HUES48 (cell line): ENCODE measurements at regions not wholly inside any gene's neighbourhood (a gene's known extent, or its start where the extent isn't known, plus 50 kb on each side); places are given as distances from the start of the nearest gene placed in this dataset.
"Not testable (repeated sequence)": the region's sequence is repeated elsewhere in the genome, so short reads cannot be mapped to it uniquely, and the experiment has no call there.

Source experiments
- H3K27ac ChIP-seq: one replicate; pipeline ENCODE4 v1.7.0; 2013; ENCODE audit warnings: low read depth, low read length, inconsistent platforms
- H3K27me3 ChIP-seq: 2 replicates; pipeline ENCODE4 v1.6.1; 2013; ENCODE audit warnings: mild to moderate bottlenecking, low read length; ENCODE audit not compliant: control insufficient read depth, insufficient read depth
- H3K36me3 ChIP-seq: 2 replicates; pipeline ENCODE4 v1.6.1; 2013; ENCODE audit warnings: low read length; ENCODE audit not compliant: control insufficient read depth, insufficient read depth
- H3K4me1 ChIP-seq: 2 replicates; pipeline ENCODE4 v1.6.1; 2013; ENCODE audit warnings: mild to moderate bottlenecking, low read length; ENCODE audit not compliant: control insufficient read depth, insufficient read depth
- H3K4me3 ChIP-seq: 2 replicates; pipeline ENCODE4 v1.5.1; 2013; ENCODE audit warnings: mild to moderate bottlenecking, low read depth, low read length
- H3K9ac ChIP-seq: 2 replicates; pipeline ENCODE4 v1.6.1; 2013; ENCODE audit warnings: mild to moderate bottlenecking, low read depth, low read length, moderate library complexity
- H3K9me3 ChIP-seq: 2 replicates; pipeline ENCODE4 v1.6.1; 2013; ENCODE audit warnings: low read length; ENCODE audit not compliant: control insufficient read depth, insufficient read depth

DNA sequence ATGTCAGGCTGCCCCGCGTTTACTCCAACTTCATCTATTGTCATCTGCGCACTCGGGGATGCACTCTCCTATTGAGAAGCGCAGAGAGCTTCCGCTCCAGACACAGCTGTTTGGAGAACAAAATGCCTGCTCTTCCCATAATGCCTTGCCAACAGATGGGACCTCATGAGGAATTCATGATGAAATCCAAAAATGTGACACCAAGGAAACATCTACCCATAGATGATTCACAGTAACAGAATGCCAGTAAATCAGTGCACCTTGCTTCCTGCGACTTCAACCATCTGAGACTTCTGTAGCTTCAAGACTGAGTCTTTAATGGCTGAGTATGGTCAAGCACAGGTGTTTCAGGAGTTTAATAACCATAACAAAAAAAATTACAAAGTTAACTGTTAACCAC lies 1144.9 kb upstream of the GOT2 start:
- Histone ChIP-seq H3K9me3 (no peaks in the 10 kb centered on the region), H3K36me3 (no peaks in the 10 kb centered on the region), H3K4me1 (no peaks in the 10 kb centered on the region), H3K27ac (no peak overlapping the region), H3K9ac (no peak overlapping the region), H3K27me3 (no peaks in the 10 kb centered on the region), H3K4me3 (no peak overlapping the region)

DNA sequence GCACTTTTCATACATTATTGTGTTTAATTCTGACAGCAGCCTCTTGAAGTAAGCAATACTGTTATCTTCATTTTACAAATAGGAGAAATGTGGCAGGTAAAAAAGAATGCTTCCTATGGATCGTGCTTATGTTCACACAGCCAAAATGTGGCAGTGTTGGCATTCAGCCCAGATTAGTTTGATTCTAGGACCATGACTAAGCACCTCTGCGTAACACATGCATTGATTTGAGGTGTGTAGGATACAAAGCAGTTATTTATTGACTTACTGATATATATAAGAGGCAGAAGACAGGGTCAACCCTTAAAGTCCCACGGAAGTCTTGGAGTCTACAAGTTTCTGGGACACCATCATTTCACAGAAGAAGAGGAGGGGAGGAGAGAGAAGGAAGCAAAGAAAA lies 1144.4 kb upstream of the GOT2 start:
- Histone ChIP-seq H3K4me1 (no peaks in the 10 kb centered on the region), H3K36me3 (no peaks in the 10 kb centered on the region), H3K27ac (no peak overlapping the region), H3K9me3 (no peaks in the 10 kb centered on the region), H3K27me3 (no peaks in the 10 kb centered on the region), H3K9ac (no peak overlapping the region), H3K4me3 (no peak overlapping the region)

DNA sequence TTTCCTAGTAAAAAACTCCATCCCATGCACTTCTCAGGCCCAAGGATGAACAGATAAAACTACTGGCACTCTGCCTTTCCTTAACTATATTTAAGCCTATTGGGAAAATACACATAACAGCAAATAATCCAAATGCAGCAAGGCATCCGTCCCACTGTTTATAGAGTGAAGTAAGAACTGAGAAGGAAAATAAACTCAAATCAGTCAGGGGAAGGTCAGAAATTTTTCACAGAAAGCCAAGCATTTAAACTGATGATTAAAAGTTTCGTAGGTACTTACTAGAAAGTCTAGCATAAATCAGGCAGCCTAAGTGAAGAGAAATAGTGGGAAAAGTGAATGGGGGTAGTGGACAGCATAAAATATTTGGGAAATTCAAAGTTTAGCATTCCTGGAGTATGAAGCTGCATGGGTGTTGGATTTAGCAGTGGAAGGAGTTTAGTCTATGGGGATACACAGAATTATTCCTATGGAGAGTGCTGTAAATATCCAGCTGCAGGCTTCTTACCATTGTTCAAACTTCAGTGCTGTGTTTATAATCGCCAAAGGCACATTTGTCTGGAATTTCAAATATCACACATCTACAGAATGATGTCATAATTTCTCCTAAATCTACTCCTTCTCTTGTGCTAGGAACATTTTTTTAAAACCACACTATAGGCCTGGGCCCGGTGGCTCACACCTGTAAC lies 1131.0 kb upstream of the GOT2 start:
- H3K4me1 ChIP-seq = no peaks in the 10 kb centered on the region
- no peaks in the 10 kb centered on the region for H3K9me3 ChIP-seq
- no peak overlapping the region for H3K27ac ChIP-seq
- no peak overlapping the region for H3K4me3 ChIP-seq
- no peaks in the 10 kb centered on the region for H3K36me3 ChIP-seq
- no peak overlapping the region for H3K9ac ChIP-seq
- H3K27me3 ChIP-seq = no peaks in the 10 kb centered on the region

DNA sequence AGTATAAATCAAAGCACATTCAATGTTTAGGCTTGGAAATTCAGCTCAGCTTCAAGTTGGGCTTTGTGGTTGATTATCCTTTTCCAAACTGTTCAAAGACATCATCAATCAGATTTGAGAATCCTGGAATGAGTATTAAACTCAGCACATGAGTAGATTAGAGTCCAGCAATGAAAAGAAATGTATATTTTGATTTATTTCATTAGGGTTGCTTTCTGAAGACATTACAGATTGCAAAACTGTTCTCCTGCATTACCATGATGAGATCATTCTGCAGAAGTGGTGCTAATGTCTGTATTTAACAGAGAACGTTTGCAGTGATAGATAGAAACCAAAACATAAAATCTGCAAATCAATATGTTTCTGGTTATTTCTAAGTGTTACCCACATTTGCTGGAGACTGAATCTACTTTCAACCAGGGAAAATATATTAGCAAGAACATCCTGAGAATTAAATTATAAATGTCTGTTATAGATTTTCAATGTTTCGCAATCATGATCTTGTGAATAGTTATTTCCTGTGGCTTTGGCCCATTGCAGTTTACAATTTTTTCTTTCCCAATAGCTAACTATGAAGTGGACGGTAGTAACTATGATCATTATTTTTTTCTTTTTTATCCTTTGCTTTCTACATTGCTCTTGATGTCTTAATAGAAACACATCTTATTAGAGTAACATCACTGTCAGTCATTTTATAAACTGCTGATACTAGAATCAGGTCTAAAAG lies 1125.7 kb upstream of the GOT2 start:
- no peak overlapping the region for H3K4me3 ChIP-seq
- H3K27me3 ChIP-seq = no peaks in the 10 kb centered on the region
- no peaks in the 10 kb centered on the region for H3K4me1 ChIP-seq
- no peak overlapping the region for H3K27ac ChIP-seq
- no peaks in the 10 kb centered on the region for H3K36me3 ChIP-seq
- no peak overlapping the region for H3K9ac ChIP-seq
- no peaks in the 10 kb centered on the region for H3K9me3 ChIP-seq

DNA sequence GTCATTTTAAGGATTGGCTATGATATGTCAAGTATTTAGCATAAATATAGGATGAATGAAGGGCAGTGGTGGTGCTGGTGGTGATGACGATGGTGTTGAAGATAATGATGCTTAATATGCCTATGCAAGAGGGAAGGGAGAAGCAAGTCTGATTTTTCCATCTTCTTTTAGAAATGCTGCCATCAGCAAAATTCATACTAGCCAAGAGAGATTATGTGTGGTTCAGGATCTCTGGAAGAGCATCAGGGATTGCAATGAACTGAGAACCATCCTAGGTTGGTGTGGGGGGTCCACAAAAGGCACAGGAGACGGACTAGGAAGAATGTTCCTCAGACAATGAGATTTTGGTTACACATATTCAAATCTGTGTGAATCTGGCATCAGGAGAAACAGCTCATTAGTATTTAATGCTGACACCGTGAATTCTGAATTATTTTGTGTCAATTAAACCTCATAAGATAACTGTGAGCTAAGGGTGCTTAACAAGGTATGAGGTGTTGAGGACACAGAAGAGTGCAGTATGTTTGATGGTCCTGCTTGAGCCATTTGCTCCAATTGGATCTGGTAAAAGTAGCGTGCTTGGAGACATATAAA lies 1120.8 kb upstream of the GOT2 start:
- H3K36me3 ChIP-seq = no peaks in the 10 kb centered on the region

DNA sequence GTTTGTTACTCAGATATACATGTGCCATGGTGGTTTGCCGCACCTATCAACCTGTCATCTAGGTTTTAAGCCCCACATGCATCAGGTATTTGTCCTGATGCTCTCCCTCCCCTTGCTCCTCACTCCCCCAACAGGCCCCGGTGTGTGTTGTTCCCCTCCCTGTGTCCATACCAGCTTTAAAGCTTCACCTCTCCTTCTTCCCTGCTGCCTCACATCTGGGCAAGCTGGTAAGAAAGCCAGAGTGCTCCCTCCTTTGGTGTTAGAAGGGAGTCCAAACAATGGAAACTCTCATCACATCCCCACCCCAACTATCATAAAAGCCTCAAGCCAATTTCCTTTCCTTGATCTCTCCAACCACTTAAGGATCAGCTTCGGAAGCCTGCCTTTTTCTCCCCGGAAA lies 1115.6 kb upstream of the GOT2 start:
- H3K9me3 ChIP-seq = no peaks in the 10 kb centered on the region
- H3K4me1 ChIP-seq = no peaks in the 10 kb centered on the region
- no peaks in the 10 kb centered on the region for H3K27me3 ChIP-seq
- no peak overlapping the region for H3K9ac ChIP-seq
- H3K4me3 ChIP-seq = no peak overlapping the region
- no peaks in the 10 kb centered on the region for H3K36me3 ChIP-seq
- no peak overlapping the region for H3K27ac ChIP-seq

More for the DNA sequence above, 1120.8 kb upstream of the GOT2 start:
- no peak overlapping the region for H3K27ac ChIP-seq
- H3K9ac ChIP-seq = no peak overlapping the region
- H3K4me3 ChIP-seq = no peak overlapping the region
- no peaks in the 10 kb centered on the region for H3K27me3 ChIP-seq
- H3K9me3 ChIP-seq = no peaks in the 10 kb centered on the region
- no peaks in the 10 kb centered on the region for H3K4me1 ChIP-seq

DNA sequence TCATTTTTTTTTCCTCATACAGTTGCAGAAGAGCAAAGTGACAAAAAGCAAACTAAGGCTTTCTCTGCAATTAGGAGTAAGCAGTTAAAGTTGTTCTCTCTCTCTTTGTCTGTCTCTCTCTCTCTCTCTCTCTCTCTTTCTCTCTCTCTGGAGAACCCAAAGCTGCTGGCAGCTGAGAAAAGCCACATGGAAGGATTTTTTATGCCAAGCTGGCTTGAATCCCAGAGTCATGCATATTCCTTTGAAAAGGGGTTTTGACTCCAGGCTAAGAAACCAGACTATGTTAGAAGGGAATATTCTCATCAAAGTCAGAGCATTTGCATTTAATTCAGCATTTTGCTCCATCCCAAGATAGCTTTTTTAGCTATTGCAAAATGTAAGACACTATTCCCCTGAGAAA lies 1114.2 kb upstream of the GOT2 start:
- Histone ChIP-seq H3K27ac (no peak overlapping the region), H3K4me3 (no peak overlapping the region), H3K27me3 (no peaks in the 10 kb centered on the region), H3K36me3 (no peaks in the 10 kb centered on the region), H3K9ac (no peak overlapping the region), H3K4me1 (no peaks in the 10 kb centered on the region), H3K9me3 (no peaks in the 10 kb centered on the region)

DNA sequence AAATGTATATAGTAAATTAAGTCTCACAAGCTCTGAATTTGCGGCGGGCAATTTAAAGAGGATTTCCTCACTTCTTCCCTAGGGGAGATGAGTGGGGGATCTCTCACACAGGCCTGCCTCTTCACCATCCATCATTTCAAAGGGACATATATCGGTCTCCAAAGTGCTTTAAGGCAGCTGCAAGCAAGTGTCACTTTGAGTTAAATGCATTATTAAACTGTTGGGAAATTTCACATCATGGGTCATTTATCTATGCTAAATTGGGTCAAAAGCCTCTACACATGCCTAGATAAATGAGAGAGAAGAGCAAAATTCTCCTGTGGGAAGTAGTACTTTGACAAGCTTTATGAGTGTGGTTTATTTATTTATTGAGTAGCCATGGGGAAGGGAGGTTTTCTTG lies 1106.1 kb upstream of the GOT2 start:
- H3K4me3 ChIP-seq = no peak overlapping the region
- no peak overlapping the region for H3K9ac ChIP-seq
- no peak overlapping the region for H3K27ac ChIP-seq
- H3K27me3 ChIP-seq = no peaks in the 10 kb centered on the region
- no peaks in the 10 kb centered on the region for H3K4me1 ChIP-seq
- peaks cover 5% of the 10 kb centered on the region for H3K9me3 ChIP-seq
- H3K36me3 ChIP-seq = no peaks in the 10 kb centered on the region

DNA sequence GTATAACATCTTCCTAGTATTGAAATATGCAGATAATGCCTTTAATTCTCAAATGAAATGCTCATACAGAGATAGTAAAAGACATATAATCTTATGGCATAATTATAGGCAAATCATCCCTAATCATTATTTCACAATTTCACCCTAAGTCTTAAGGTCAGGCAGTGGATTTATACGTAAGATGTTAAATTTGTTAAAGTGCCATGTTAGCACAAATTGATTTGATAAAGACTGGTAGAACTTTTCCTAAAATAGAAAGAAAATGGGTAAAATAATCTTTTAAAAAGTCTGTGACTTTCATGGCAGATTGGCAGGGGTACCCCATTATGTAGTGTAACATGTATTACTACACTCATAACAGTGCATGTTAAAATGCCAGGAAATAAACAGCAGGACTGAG lies 1092.7 kb upstream of the GOT2 start:
- no peak overlapping the region for H3K9ac ChIP-seq
- H3K4me3 ChIP-seq = no peak overlapping the region
- H3K27ac ChIP-seq = no peak overlapping the region
- H3K9me3 ChIP-seq = no peaks in the 10 kb centered on the region
- no peaks in the 10 kb centered on the region for H3K36me3 ChIP-seq
- no peaks in the 10 kb centered on the region for H3K4me1 ChIP-seq
- no peaks in the 10 kb centered on the region for H3K27me3 ChIP-seq

DNA sequence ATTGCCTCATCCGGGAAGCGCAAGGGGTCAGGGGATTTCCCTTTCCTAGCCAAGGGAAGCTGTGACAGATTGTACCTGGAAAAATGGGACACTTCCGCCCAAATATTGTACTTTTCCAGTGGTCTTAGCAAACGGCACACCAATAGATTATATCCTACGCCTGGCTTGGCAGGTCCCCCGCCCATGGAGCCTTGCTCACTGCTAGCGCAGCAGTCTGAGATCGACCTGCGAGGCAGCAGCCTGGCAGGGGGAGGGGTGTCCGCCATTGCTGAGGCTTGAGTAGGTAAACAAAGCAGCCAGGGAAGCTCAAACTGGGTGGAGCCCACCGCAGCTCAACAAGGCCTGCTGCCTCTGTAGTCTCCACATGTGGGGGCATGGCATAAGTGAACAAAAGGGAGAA lies 1075.4 kb upstream of the GOT2 start:
- H3K4me3 ChIP-seq, H3K9ac ChIP-seq, H3K9me3 ChIP-seq, H3K27ac ChIP-seq, H3K4me1 ChIP-seq, H3K36me3 ChIP-seq, H3K27me3 ChIP-seq: not testable (repeated sequence)

DNA sequence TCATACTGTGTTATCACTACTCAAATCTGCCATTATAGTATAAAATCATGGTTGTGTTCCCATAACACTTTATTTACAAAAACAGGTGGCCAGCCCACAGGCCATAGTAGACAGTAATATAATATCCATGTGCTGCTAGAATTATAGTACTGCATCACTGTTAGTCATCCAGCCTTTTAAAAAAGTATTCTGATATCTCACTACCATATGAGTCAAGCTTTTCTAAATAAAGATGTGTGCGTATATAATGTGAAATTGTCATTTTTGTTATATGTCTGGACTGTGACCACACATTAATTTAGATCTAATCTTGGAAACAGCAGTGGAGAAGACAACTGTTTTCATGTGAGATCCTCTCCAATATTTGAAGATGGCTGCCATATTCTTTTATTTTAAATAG lies 1049.1 kb upstream of the GOT2 start:
- H3K27ac ChIP-seq = no peak overlapping the region
- no peaks in the 10 kb centered on the region for H3K4me1 ChIP-seq
- H3K27me3 ChIP-seq = no peaks in the 10 kb centered on the region
- H3K4me3 ChIP-seq = no peak overlapping the region
- no peaks in the 10 kb centered on the region for H3K9me3 ChIP-seq
- H3K9ac ChIP-seq = no peak overlapping the region
- H3K36me3 ChIP-seq = no peaks in the 10 kb centered on the region
